Colonic mucosa (tissue), 4 donors: ENCODE measurements at regions not wholly inside any gene's neighbourhood (a gene's known extent, or its start where the extent isn't known, plus 50 kb on each side); places are given as distances from the start of the nearest gene placed in this dataset.
A peak's percentile ranks its signal among the peaks of the same experiment; 100 is the strongest.

ENCODE experiments used
- DNase-seq: peaks from one replicate; pipeline ENCODE4 v3.0.0-alpha.2; 2020
- H3K27ac ChIP-seq: fragments of 200-600 bp; one replicate; pipeline ENCODE4 v1.8.0; 2021
- H3K27me3 ChIP-seq: fragments of 200-600 bp; one replicate; pipeline ENCODE4 v1.8.0; 2021
- H3K36me3 ChIP-seq: fragments of 200-600 bp; one replicate; pipeline ENCODE4 v1.8.0; 2021
- H3K4me1 ChIP-seq: fragments of 200-600 bp; one replicate; pipeline ENCODE4 v1.8.0; 2021; ENCODE audit warnings: mild to moderate bottlenecking
- H3K4me3 ChIP-seq: fragments of 200-600 bp; one replicate; pipeline ENCODE4 v1.8.0; 2021
- H3K9ac ChIP-seq, 2 donors: one replicate each; pipeline ENCODE4 v1.7.0; 2013; ENCODE audit warnings: control low read depth in 2 of 2, low read depth in 2 of 2, low read length in 2 of 2
- H3K9me3 ChIP-seq: fragments of 200-600 bp; one replicate; pipeline ENCODE4 v1.8.0; 2021
- CTCF ChIP-seq: fragments of 200-600 bp; IDR thresholded peaks from one replicate; pipeline ENCODE4 v1.8.0; 2022; ENCODE audit warnings: antibody characterized with exemption, mild to moderate bottlenecking
- intact Hi-C: fragments of 100-400 bp; cut with DNase I; formaldehyde crosslinking; loops from one replicate; pipeline ENCODE4 v1.14.1; 2022
- donor health status: healthy.
- donor health status: DM: no; HTN: no; CAD: no.
- donor health status: DM: no; HTN: no; CAD: no.

DNA sequence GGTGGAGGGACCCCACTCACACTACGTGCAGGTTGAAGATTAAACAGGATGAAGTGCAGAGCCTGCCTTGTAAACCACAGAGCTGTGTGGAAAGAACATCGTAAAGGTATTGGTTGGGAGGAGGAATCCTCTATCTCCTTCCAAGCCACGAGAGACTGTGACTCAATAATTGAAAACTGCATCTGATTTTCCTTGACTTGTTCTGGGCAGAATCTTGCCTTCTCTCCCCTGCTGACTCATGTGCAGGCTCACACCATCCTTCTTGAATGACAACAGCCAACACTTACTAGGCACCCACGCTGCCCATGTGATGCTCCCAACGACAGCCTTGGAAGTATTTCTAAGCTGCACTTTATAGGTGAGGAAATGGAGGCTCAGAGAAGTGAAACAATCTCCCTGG lies 563.0 kb downstream of the MIAT start:
- Histone ChIP-seq H3K4me3 (no peak overlapping the region), H3K27me3 (no peaks in the 10 kb centered on the region), H3K9ac (no peak overlapping the region), H3K36me3 (no peaks in the 10 kb centered on the region), H3K9me3 (no peaks in the 10 kb centered on the region), H3K27ac (no peak overlapping the region), H3K4me1 (no peaks in the 10 kb centered on the region)
- DNase-seq: no peak
- TF ChIP-seq CTCF: no peak
- intact Hi-C loops: no loop called here

GRCh38 chr22:27222178-27222577 lies 564.8 kb downstream of the MIAT start:
- Histone ChIP-seq H3K36me3 (no peaks in the 10 kb centered on the region), H3K4me1 (no peaks in the 10 kb centered on the region), H3K4me3 (no peak overlapping the region), H3K27me3 (no peaks in the 10 kb centered on the region), H3K27ac (no peak overlapping the region), H3K9me3 (no peaks in the 10 kb centered on the region), H3K9ac (no peak overlapping the region)
- no peak for DNase-seq
- intact Hi-C loops: no loop called here
- no peak for TF ChIP-seq CTCF

GRCh38 chr22:27223317-27224177 lies 566.2 kb downstream of the MIAT start:
- TF ChIP-seq CTCF: no peak
- no peaks in the 10 kb centered on the region for H3K36me3 ChIP-seq
- H3K9me3 ChIP-seq: no peaks in the 10 kb centered on the region
- H3K4me3 ChIP-seq: no peak overlapping the region
- intact Hi-C loops: no loop called here
- H3K27ac ChIP-seq: no peak overlapping the region
- H3K4me1 ChIP-seq: no peaks in the 10 kb centered on the region
- DNase-seq: no peak
- no peak overlapping the region for H3K9ac ChIP-seq
- no peaks in the 10 kb centered on the region for H3K27me3 ChIP-seq

DNA sequence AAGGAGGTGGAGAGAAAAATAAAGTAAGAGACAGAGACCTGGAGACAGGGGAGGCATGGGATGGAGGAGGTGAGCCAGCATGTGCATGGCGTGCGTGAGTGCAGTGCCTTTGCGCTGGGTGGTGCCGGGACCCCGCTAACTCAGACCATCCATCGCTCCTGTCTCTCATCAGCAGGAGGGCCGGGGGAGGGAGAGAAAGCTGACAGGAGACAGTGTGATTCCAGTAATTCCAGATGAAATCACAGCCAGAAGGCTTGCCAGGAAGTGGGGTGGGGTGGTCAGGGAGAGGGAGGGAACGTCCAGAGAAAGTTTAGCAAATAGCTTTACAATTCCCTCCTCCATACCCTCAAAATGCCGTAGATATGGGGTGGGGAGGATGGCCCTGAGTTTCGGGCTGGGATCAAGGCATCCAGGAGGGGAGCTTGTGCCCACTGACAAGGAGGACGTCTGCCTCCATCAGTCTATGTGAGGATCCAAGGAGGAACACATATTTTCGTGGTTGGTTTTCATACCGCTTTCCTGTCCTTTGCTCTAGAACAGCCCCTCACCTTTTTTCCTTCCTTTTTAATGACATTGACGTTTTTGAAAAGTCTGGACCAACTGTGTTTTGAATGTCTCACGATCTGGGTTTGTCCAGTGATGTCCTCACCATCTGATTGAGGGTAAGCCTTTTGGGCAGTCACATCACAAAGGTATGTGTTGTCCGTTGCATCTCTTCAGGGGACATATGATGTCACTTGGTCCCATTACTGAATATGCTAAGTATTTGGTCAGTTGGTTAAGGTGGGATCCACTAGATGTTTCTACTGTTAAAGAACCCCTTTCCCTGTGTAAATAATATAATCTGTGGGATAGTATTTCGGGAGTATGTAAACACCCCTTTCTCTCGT lies 567.3 kb downstream of the MIAT start:
- Histone ChIP-seq H3K27ac (no peak overlapping the region), H3K36me3 (no peaks in the 10 kb centered on the region), H3K4me1 (no peaks in the 10 kb centered on the region), H3K4me3 (no peak overlapping the region), H3K27me3 (no peaks in the 10 kb centered on the region), H3K9ac (no peak overlapping the region), H3K9me3 (no peaks in the 10 kb centered on the region)
- intact Hi-C loops: no loop called here
- peak; percentile 30 for DNase-seq
- TF ChIP-seq CTCF: no peak

DNA sequence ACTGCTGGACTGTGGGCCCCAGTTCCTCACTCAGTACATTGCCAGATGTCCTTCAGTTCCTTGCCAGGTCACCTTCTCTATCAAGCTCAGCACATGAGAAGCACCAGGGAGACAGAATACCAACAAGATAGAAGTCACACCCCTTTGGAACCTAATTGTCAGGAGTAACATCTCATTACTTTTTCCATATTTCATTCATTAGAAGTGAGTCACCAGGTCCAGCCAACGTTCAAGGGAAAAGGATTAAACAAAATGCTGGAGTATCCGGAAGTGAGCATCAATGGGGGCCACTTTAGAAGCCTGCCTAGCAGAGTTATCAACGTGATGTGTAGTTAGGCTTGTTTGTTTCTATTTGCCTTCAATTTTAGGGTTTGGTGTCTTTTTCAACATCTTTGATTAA lies 569.3 kb downstream of the MIAT start:
- intact Hi-C loops: no loop called here

More for the DNA sequence above, 569.3 kb downstream of the MIAT start:
- Histone ChIP-seq H3K27ac (no peak overlapping the region), H3K27me3 (no peaks in the 10 kb centered on the region), H3K9ac (no peak overlapping the region), H3K4me1 (no peaks in the 10 kb centered on the region), H3K9me3 (no peaks in the 10 kb centered on the region), H3K4me3 (no peak overlapping the region), H3K36me3 (no peaks in the 10 kb centered on the region)
- TF ChIP-seq CTCF: no peak
- no peak for DNase-seq
